K562 (cell line): ENCODE measurements at regions not wholly inside any gene's neighbourhood (a gene's known extent, or its start where the extent isn't known, plus 50 kb on each side); places are given as distances from the start of the nearest gene placed in this dataset.

ENCODE experiments used
- ATAC-seq: fragments of 200-7000 bp; cut with Tn5 transposase; 3 replicates; pipeline ENCODE4 v1.9.1; 2020; ENCODE audit warnings: moderate library complexity
- BruUV-seq: library from RNA; stranded (reverse); fragments of 400-500 nt; replicated peaks from 2 replicates; lab custom pipeline; 2021; lab: Mats Ljungman, UMichigan
- CTCF ChIA-PET: fragments of 300-600 bp; formaldehyde crosslinking; extraction: SDS; loops from one replicate; lab custom pipeline; 2021; ENCODE audit warnings: low intra/inter-chr PET ratio; lab: Yijun Ruan, JAX
- POLR2A ChIA-PET: fragments of 300-600, 350-650 bp; sonication (Branson Sonifier 250); formaldehyde crosslinking; extraction: SDS; loops from one replicate; lab custom pipeline; 2021; ENCODE audit warnings: antibody characterized with exemption, inconsistent platforms; lab: Yijun Ruan, JAX
- DNase-seq, 4 experiments: peaks; one replicate each; pipeline versions ENCODE4 v3.0.0 to v3.0.0-alpha.2; 2011 to 2018; ENCODE audit warnings: low spot score in 3 of 4, mixed read lengths in 3 of 4; ENCODE audit errors: extremely low read depth in 1 of 4
- FAIRE-seq: peaks from 2 replicates; lab custom pipeline; 2011; peaks lifted over from hg19 to GRCh38; lab: Jason Lieb, UNC
- H2AFZ ChIP-seq: 2 replicates; pipeline ENCODE4 v1.6.0; 2011; ENCODE audit warnings: low read depth, low read length, control low read depth, inconsistent platforms
- H3K27ac ChIP-seq: fragments of 200-600 bp; 3 replicates; pipeline ENCODE4 v1.8.0; 2011; ENCODE audit warnings: low read depth, mild to moderate bottlenecking, control low read depth, inconsistent platforms, low read length, moderate library complexity, mixed read lengths; ENCODE audit errors: extremely low read depth
- H3K27me3 ChIP-seq, 2 experiments: fragments of 300-600 bp in 1 of 2; 2 replicates in 1 of 2; 3 replicates in 1 of 2; pipeline versions ENCODE4 v1.6.0 to v1.8.0; 2011; ENCODE audit warnings: inconsistent platforms in 2 of 2, low read length in 2 of 2, mild to moderate bottlenecking in 1 of 2, mixed read lengths in 1 of 2, moderate library complexity in 1 of 2; ENCODE audit not compliant: control insufficient read depth in 2 of 2, insufficient read depth in 2 of 2
- H3K36me3 ChIP-seq: fragments of 300-600 bp; 3 replicates; pipeline ENCODE4 v1.8.0; 2011; ENCODE audit warnings: mild to moderate bottlenecking, low read length, inconsistent platforms; ENCODE audit not compliant: control insufficient read depth, insufficient read depth
- H3K4me1 ChIP-seq, 2 experiments: fragments of 200-600 bp in 1 of 2; replicated peaks in 1 of 2; 2 replicates in 1 of 2; 3 replicates in 1 of 2; pipeline versions ENCODE4 v1.5.1 to v1.8.0; 2011; ENCODE audit warnings: inconsistent platforms in 2 of 2, low read length in 2 of 2, mild to moderate bottlenecking in 1 of 2, mixed read lengths in 1 of 2, moderate library complexity in 1 of 2; ENCODE audit not compliant: control insufficient read depth in 2 of 2, insufficient read depth in 2 of 2
- H3K4me2 ChIP-seq: 2 replicates; pipeline ENCODE4 v1.6.1; 2011; ENCODE audit warnings: low read length, control low read depth, inconsistent platforms, mixed read lengths; ENCODE audit not compliant: insufficient read depth
- H3K4me3 ChIP-seq: fragments of 200-600 bp; sonication (generic), shearing (Covaris generic); 2 replicates; pipeline ENCODE4 v1.5.1; 2016; ENCODE audit warnings: control low read depth, inconsistent platforms
- H3K79me2 ChIP-seq: fragments of 200-600 bp; 3 replicates; pipeline ENCODE4 v1.8.0; 2011; ENCODE audit warnings: low read length, inconsistent platforms; ENCODE audit not compliant: control insufficient read depth, insufficient read depth
- H3K9ac ChIP-seq, 2 experiments: 2 replicates each; pipeline versions ENCODE4 v1.6.0 to v1.6.1; 2011; ENCODE audit warnings: low read depth in 2 of 2, low read length in 2 of 2, control low read depth in 1 of 2, inconsistent platforms in 1 of 2, mild to moderate bottlenecking in 1 of 2, mixed read lengths in 1 of 2; ENCODE audit not compliant: insufficient read depth in 1 of 2
- H3K9me1 ChIP-seq: one replicate; pipeline ENCODE4 v1.6.0; 2011; ENCODE audit warnings: inconsistent platforms, mild to moderate bottlenecking, low read length, moderate library complexity; ENCODE audit not compliant: control insufficient read depth, insufficient read depth
- H3K9me3 ChIP-seq: replicated peaks from 2 replicates; pipeline ENCODE4 v1.5.1; 2011; ENCODE audit warnings: low read depth, low read length, inconsistent platforms; ENCODE audit not compliant: control insufficient read depth, insufficient read depth
- H4K20me1 ChIP-seq: replicated peaks from 2 replicates; pipeline ENCODE4 v1.6.1; 2011; ENCODE audit warnings: low read length, inconsistent platforms, mixed read lengths; ENCODE audit not compliant: control insufficient read depth, insufficient read depth
- CHCHD3 ChIP-seq: fragments of 250-450 bp; sonication (Bioruptor Pico); IDR thresholded peaks from 2 replicates; pipeline ENCODE4 v2.1.2; 2022; ENCODE audit warnings: mild to moderate bottlenecking
- DPF2 ChIP-seq: fragments of 450-650 bp; IDR thresholded peaks from 2 replicates; pipeline ENCODE4 v1.6.1; 2016
- FOXJ2 ChIP-seq: fragments of 200-800 bp; sonication (Bioruptor generic); IDR thresholded peaks from 2 replicates; pipeline ENCODE4 v1.6.1; 2016; ENCODE audit warnings: missing genetic modification characterization, missing compliant biosample characterization
- LARP7 ChIP-seq: fragments of 450-650 bp; IDR thresholded peaks from 2 replicates; pipeline ENCODE4 v1.6.1; 2016
- LCOR ChIP-seq: sonication (generic); formaldehyde crosslinking; IDR thresholded peaks from 2 replicates; pipeline ENCODE4 v1.8.0; 2022; ENCODE audit warnings: mild to moderate bottlenecking, missing genetic modification reagents
- MTA2 ChIP-seq: fragments of 450-650 bp; IDR thresholded peaks from 2 replicates; pipeline ENCODE4 v1.6.1; 2016; ENCODE audit warnings: low read depth
- RBM34 ChIP-seq: fragments of 200-400 bp; formaldehyde crosslinking; IDR thresholded peaks from 2 replicates; pipeline ENCODE4 v1.6.1; 2018; ENCODE audit warnings: low read length, borderline replicate concordance; ENCODE audit not compliant: insufficient read depth
- ZNF384 ChIP-seq: IDR thresholded peaks from 2 replicates; pipeline ENCODE4 v1.6.1; 2012; ENCODE audit warnings: low read depth, low read length, improper control_type of control experiment
- ZNF431 ChIP-seq: sonication (generic); formaldehyde crosslinking; IDR thresholded peaks from 2 replicates; pipeline ENCODE4 v1.8.0; 2022; ENCODE audit warnings: mild to moderate bottlenecking, missing genetic modification reagents
- WGBS: fragments of 100-300 bp; shearing (Covaris generic); methylation state at CpG from one replicate; pipeline ENCODE4 v1.1.6; 2016; ENCODE audit warnings: low coverage, mixed read lengths; ENCODE audit not compliant: insufficient coverage; ENCODE audit errors: missing lambda C conversion rate; 5-methylcytosine and 5-hydroxymethylcytosine counted together
- in situ Hi-C: fragments of 300-500 bp; cut with MboI; formaldehyde crosslinking; loops from 4 replicates; pipeline ENCODE4 v1.15.0; 2018; ENCODE audit warnings: inconsistent platforms, mixed read lengths
- intact Hi-C: fragments of 100-400 bp; cut with micrococcal nuclease; formaldehyde crosslinking; loops from 2 replicates; pipeline ENCODE4 v1.14.2; 2022
- TF ChIP-seq, protein P1 (sequence below): sonication (generic); formaldehyde crosslinking; IDR thresholded peaks from 2 replicates; pipeline ENCODE4 v1.8.1; 2022; ENCODE audit warnings: missing genetic modification reagents
- TF ChIP-seq, protein P2 (sequence below): fragments of 450-650 bp; conservative IDR thresholded peaks from 2 replicates; pipeline ENCODE4 v1.6.1; 2016; ENCODE audit warnings: missing genetic modification characterization, low read depth, mild to moderate bottlenecking, missing compliant biosample characterization, moderate library complexity
- TF ChIP-seq, protein P3 (sequence below): fragments of 250-450 bp; sonication (Bioruptor Pico); IDR thresholded peaks from 2 replicates; pipeline ENCODE4 v1.8.0; 2022; ENCODE audit warnings: inconsistent platforms, mild to moderate bottlenecking, moderate library complexity, borderline replicate concordance

- TF ChIP-seq, protein P1, sequence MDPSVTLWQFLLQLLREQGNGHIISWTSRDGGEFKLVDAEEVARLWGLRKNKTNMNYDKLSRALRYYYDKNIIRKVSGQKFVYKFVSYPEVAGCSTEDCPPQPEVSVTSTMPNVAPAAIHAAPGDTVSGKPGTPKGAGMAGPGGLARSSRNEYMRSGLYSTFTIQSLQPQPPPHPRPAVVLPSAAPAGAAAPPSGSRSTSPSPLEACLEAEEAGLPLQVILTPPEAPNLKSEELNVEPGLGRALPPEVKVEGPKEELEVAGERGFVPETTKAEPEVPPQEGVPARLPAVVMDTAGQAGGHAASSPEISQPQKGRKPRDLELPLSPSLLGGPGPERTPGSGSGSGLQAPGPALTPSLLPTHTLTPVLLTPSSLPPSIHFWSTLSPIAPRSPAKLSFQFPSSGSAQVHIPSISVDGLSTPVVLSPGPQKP (CRISPR knock-in tag), result no peak
- TF ChIP-seq ZNF384 (no peak), FOXJ2 (no peak)
- ChIA-PET POLR2A (no interaction called here), CTCF (no interaction called here)
- BruUV-seq, result no TSS peak
- no peak for FAIRE-seq
- Histone ChIP-seq H3K9ac (no peak overlapping the region), H3K9me3 (no peaks in the 10 kb centered on the region), H3K9me1 (no peaks in the 10 kb centered on the region), H3K27me3 (no peaks in the 10 kb centered on the region), H2AFZ (no peak overlapping the region), H3K4me1 (no peaks in the 10 kb centered on the region), H4K20me1 (no peaks in the 10 kb centered on the region), H3K79me2 (no peaks in the 10 kb centered on the region), H3K4me2 (no peak overlapping the region), H3K36me3 (no peaks in the 10 kb centered on the region), H3K4me3 (no peak overlapping the region), H3K27ac (no peak overlapping the region)
- ATAC-seq, result no peak
- DNase-seq, result no peak
- 0% methylated on average over 4 of the region's 4 CpGs for WGBS
- in situ Hi-C loops, result no loop called here
- intact Hi-C loops, result no loop called here
Observed at GRCh38 chr1:82920418-82921248, 1078.3 kb downstream of the TTLL7 start.

GRCh38 chr1:82919837-82920236, 1079.1 kb downstream of the TTLL7 start:
- no peak for ATAC-seq
- DNase-seq, result no peak
- POLR2A ChIA-PET, result no interaction called here
- Histone ChIP-seq H3K9me1 (no peaks in the 10 kb centered on the region), H3K36me3 (no peaks in the 10 kb centered on the region), H3K4me3 (no peak overlapping the region), H3K4me2 (no peak overlapping the region), H3K27ac (no peak overlapping the region), H4K20me1 (no peaks in the 10 kb centered on the region), H3K9me3 (no peaks in the 10 kb centered on the region), H3K79me2 (no peaks in the 10 kb centered on the region), H2AFZ (no peak overlapping the region), H3K9ac (no peak overlapping the region), H3K27me3 (no peaks in the 10 kb centered on the region), H3K4me1 (no peaks in the 10 kb centered on the region)
- intact Hi-C loops (no loop called here), in situ Hi-C loops (no loop called here)
- no TSS peak for BruUV-seq
- CTCF ChIA-PET, result no interaction called here
- FAIRE-seq, result no peak
- TF ChIP-seq CHCHD3, result no peak
- TF ChIP-seq ZNF431 (CRISPR knock-in tag), result no peak
- no peak for TF ChIP-seq MTA2
- TF ChIP-seq, protein P2, sequence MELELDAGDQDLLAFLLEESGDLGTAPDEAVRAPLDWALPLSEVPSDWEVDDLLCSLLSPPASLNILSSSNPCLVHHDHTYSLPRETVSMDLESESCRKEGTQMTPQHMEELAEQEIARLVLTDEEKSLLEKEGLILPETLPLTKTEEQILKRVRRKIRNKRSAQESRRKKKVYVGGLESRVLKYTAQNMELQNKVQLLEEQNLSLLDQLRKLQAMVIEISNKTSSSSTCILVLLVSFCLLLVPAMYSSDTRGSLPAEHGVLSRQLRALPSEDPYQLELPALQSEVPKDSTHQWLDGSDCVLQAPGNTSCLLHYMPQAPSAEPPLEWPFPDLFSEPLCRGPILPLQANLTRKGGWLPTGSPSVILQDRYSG (tag), result no peak
- no peak for TF ChIP-seq LARP7
- no peak for TF ChIP-seq DPF2
- TF ChIP-seq, protein P3, sequence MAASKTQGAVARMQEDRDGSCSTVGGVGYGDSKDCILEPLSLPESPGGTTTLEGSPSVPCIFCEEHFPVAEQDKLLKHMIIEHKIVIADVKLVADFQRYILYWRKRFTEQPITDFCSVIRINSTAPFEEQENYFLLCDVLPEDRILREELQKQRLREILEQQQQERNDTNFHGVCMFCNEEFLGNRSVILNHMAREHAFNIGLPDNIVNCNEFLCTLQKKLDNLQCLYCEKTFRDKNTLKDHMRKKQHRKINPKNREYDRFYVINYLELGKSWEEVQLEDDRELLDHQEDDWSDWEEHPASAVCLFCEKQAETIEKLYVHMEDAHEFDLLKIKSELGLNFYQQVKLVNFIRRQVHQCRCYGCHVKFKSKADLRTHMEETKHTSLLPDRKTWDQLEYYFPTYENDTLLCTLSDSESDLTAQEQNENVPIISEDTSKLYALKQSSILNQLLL (CRISPR knock-in tag), result no peak
- no peak for TF ChIP-seq RBM34
- no peak for TF ChIP-seq LCOR (CRISPR knock-in tag)
